GM12878 (cell line): ENCODE measurements at regions not wholly inside any gene's neighbourhood (a gene's known extent, or its start where the extent isn't known, plus 50 kb on each side); places are given as distances from the start of the nearest gene placed in this dataset.

Experiments
- ATAC-seq: fragments of 200-7000 bp; cut with Tn5 transposase; 3 replicates; pipeline ENCODE4 v1.9.1; 2020; ENCODE audit warnings: mild to moderate bottlenecking, moderate library complexity
- BruUV-seq: library from RNA; stranded (reverse); fragments of 400-500 nt; replicated peaks from 2 replicates; lab custom pipeline; 2021; lab: Mats Ljungman, UMichigan
- CTCF ChIA-PET: fragments of 300-600 bp; sonication (Branson Sonifier 250); formaldehyde crosslinking; extraction: SDS; loops from one replicate; lab custom pipeline; 2021; ENCODE audit warnings: inconsistent platforms; lab: Yijun Ruan, JAX
- POLR2A ChIA-PET: fragments of 350-600 bp; formaldehyde crosslinking; extraction: SDS; loops from one replicate; lab custom pipeline; 2021; ENCODE audit warnings: inconsistent platforms; lab: Charles Lee
- RAD21 ChIA-PET: fragments of 300-600 bp; sonication (Branson Sonifier 250); formaldehyde crosslinking; loops from one replicate; lab custom pipeline; 2023; ENCODE audit warnings: antibody characterized with exemption; ENCODE audit not compliant: unreplicated experiment; lab: Charles Lee
- SMC1A ChIA-PET: fragments of 300-600 bp; sonication (Branson Sonifier 250); formaldehyde crosslinking; loops from one replicate; lab custom pipeline; 2023; ENCODE audit not compliant: unreplicated experiment, uncharacterized antibody; lab: Charles Lee
- DNase-seq: peaks from one replicate; pipeline ENCODE4 v3.0.0-alpha.2; 2011; ENCODE audit warnings: low read depth, low spot score
- FAIRE-seq: peaks from 3 replicates; lab custom pipeline; 2011; peaks lifted over from hg19 to GRCh38; lab: Jason Lieb, UNC
- H2AFZ ChIP-seq: 2 replicates; pipeline ENCODE4 v1.6.0; 2011; ENCODE audit warnings: low read depth, low read length, control low read depth; ENCODE audit not compliant: control insufficient read depth
- H3K27ac ChIP-seq: 2 replicates; pipeline ENCODE4 v1.5.1; 2011; ENCODE audit warnings: control low read depth; ENCODE audit not compliant: control insufficient read depth, insufficient read depth
- H3K27me3 ChIP-seq, 2 experiments: replicated peaks in 1 of 2; 2 replicates each; pipeline versions ENCODE4 v1.6.0 to v1.6.1; 2011; ENCODE audit warnings: low read length in 1 of 2; ENCODE audit not compliant: control insufficient read depth in 2 of 2, insufficient read depth in 2 of 2
- H3K36me3 ChIP-seq, 2 experiments: 2 replicates each; pipeline ENCODE4 v1.5.1; 2011; ENCODE audit warnings: low read length in 1 of 2; ENCODE audit not compliant: control insufficient read depth in 2 of 2, insufficient read depth in 2 of 2
- H3K4me1 ChIP-seq: 2 replicates; pipeline ENCODE4 v1.6.1; 2011; ENCODE audit warnings: mild to moderate bottlenecking, low read length, moderate library complexity, mixed read lengths; ENCODE audit not compliant: control insufficient read depth, insufficient read depth
- H3K4me2 ChIP-seq: 2 replicates; pipeline ENCODE4 v1.6.0; 2011; ENCODE audit warnings: control low read depth; ENCODE audit not compliant: control insufficient read depth, insufficient read depth
- H3K4me3 ChIP-seq: fragments of 200-600 bp; sonication (generic); 2 replicates; pipeline ENCODE4 v1.5.1; 2016
- H3K79me2 ChIP-seq: 2 replicates; pipeline ENCODE4 v1.6.0; 2011; ENCODE audit warnings: low read length; ENCODE audit not compliant: control insufficient read depth, insufficient read depth
- H3K9ac ChIP-seq: 2 replicates; pipeline ENCODE4 v1.8.0; 2011; ENCODE audit warnings: low read length, control low read depth, mixed read lengths; ENCODE audit not compliant: control insufficient read depth, insufficient read depth
- H3K9me3 ChIP-seq: replicated peaks from 3 replicates; pipeline ENCODE4 v1.5.1; 2011; ENCODE audit warnings: mild to moderate bottlenecking, low read length; ENCODE audit not compliant: control insufficient read depth, insufficient read depth
- H4K20me1 ChIP-seq: 2 replicates; pipeline ENCODE4 v1.6.0; 2011; ENCODE audit not compliant: control insufficient read depth, insufficient read depth
- ASH2L ChIP-seq: fragments of 300-600, 200-600 bp; sonication (generic); IDR thresholded peaks from 2 replicates; pipeline ENCODE4 v1.6.1; 2017; ENCODE audit warnings: low read depth, mild to moderate bottlenecking, borderline replicate concordance
- BACH1 ChIP-seq: fragments of 450-650 bp; IDR thresholded peaks from 2 replicates; pipeline ENCODE4 v1.6.1; 2017; ENCODE audit warnings: mild to moderate bottlenecking, borderline replicate concordance
- BMI1 ChIP-seq: fragments of 450-650 bp; IDR thresholded peaks from 2 replicates; pipeline ENCODE4 v1.6.1; 2016; ENCODE audit warnings: mild to moderate bottlenecking, moderate library complexity, borderline replicate concordance
- CHD2 ChIP-seq: IDR thresholded peaks from 2 replicates; pipeline ENCODE4 v1.6.1; 2011; ENCODE audit warnings: low read depth, low read length, improper control_type of control experiment, borderline replicate concordance
- IKZF1 ChIP-seq: fragments of 450-650 bp; conservative IDR thresholded peaks from 2 replicates; pipeline ENCODE4 v1.6.1; 2017; ENCODE audit warnings: antibody characterized with exemption, mild to moderate bottlenecking
- MYB ChIP-seq: fragments of 150-350 bp; IDR thresholded peaks from 2 replicates; pipeline ENCODE4 v1.6.1; 2014; ENCODE audit warnings: mild to moderate bottlenecking, low read depth, low read length, borderline replicate concordance
- NR2C1 ChIP-seq: fragments of 450-650 bp; IDR thresholded peaks from 2 replicates; pipeline ENCODE4 v1.6.1; 2017; ENCODE audit warnings: antibody characterized with exemption, mild to moderate bottlenecking, moderate library complexity
- NR2F1 ChIP-seq: fragments of 450-650 bp; conservative IDR thresholded peaks from 2 replicates; pipeline ENCODE4 v1.6.1; 2017; ENCODE audit warnings: mild to moderate bottlenecking
- PAX8 ChIP-seq: fragments of 450-650 bp; IDR thresholded peaks from 2 replicates; pipeline ENCODE4 v1.6.1; 2017; ENCODE audit warnings: mild to moderate bottlenecking, moderate library complexity
- TARDBP ChIP-seq: IDR thresholded peaks from 2 replicates; pipeline ENCODE4 v1.6.1; 2016; ENCODE audit warnings: borderline replicate concordance
- ZBTB11 ChIP-seq: fragments of 450-650 bp; formaldehyde crosslinking; IDR thresholded peaks from 2 replicates; pipeline ENCODE4 v1.5.0; 2022; ENCODE audit warnings: mild to moderate bottlenecking, missing genetic modification characterization
- ZNF622 ChIP-seq: fragments of 450-650 bp; IDR thresholded peaks from 2 replicates; pipeline ENCODE4 v1.6.1; 2017; ENCODE audit warnings: mild to moderate bottlenecking, inconsistent platforms
- in situ Hi-C: fragments of 300-500 bp; cut with MboI; formaldehyde crosslinking; loops from 9 replicates; pipeline ENCODE4 v1.14.3; 2018; ENCODE audit warnings: mixed read lengths
- intact Hi-C: fragments of 100-400 bp; cut with micrococcal nuclease; formaldehyde crosslinking; loops from one replicate; pipeline ENCODE4 v1.14.2; 2022; ENCODE audit not compliant: unreplicated experiment
- TF ChIP-seq, protein P1 (sequence below): fragments of 450-650 bp; IDR thresholded peaks from 2 replicates; pipeline ENCODE4 v1.6.1; 2017; ENCODE audit warnings: low read depth, mild to moderate bottlenecking, moderate library complexity
- TF ChIP-seq, protein P2 (sequence below): IDR thresholded peaks from 2 replicates; pipeline ENCODE4 v1.6.1; 2011; ENCODE audit warnings: mild to moderate bottlenecking, low read depth, low read length, moderate library complexity; ENCODE audit not compliant: insufficient replicate concordance
- TF ChIP-seq, protein P3 (sequence below): IDR thresholded peaks from 2 replicates; pipeline ENCODE4 v1.6.1; 2011; ENCODE audit warnings: borderline replicate concordance, low read depth, mild to moderate bottlenecking, moderate library complexity, mixed read lengths, low read length; ENCODE audit not compliant: insufficient read depth; ENCODE audit errors: extremely low read length

- H3K9ac ChIP-seq: no peak overlapping the region
- no peak overlapping the region for H2AFZ ChIP-seq
- RAD21 ChIA-PET: interaction anchor here (2.5 kb wide), 1 partner anchor 123 kb away, joined by 10 read pairs; the partner anchor contains the start of gene IVNS1ABP
- DNase-seq (no peak), FAIRE-seq (no peak), ATAC-seq (no peak)
- H3K27me3 ChIP-seq: no peaks in the 10 kb centered on the region
- H3K9me3 ChIP-seq: no peaks in the 10 kb centered on the region
- SMC1A ChIA-PET: interaction anchor here (1.0 to 1.5 kb wide), 3 partner anchors 101 to 155 kb away, joined by 3 to 5 read pairs (median 3); no protein-coding TSS in a partner anchor
- H3K36me3 ChIP-seq: no peaks in the 10 kb centered on the region
- POLR2A ChIA-PET: interaction anchor here (0.6 kb wide), 2 partner anchors 121 to 488 kb away, joined by 3 read pairs; no protein-coding TSS in a partner anchor
- H3K27ac ChIP-seq: no peak overlapping the region
- no TSS peak for BruUV-seq
- H3K4me1 ChIP-seq: no peaks in the 10 kb centered on the region
- CTCF ChIA-PET: no interaction called here
- TF ChIP-seq NR2C1: no peak
- TF ChIP-seq CHD2: no peak
- no peak for TF ChIP-seq MYB
- no peak for TF ChIP-seq IKZF1
- TF ChIP-seq ASH2L: no peak
- TF ChIP-seq NR2F1: no peak
- no peak for TF ChIP-seq TARDBP
- TF ChIP-seq PAX8: no peak
- TF ChIP-seq, protein P1, sequence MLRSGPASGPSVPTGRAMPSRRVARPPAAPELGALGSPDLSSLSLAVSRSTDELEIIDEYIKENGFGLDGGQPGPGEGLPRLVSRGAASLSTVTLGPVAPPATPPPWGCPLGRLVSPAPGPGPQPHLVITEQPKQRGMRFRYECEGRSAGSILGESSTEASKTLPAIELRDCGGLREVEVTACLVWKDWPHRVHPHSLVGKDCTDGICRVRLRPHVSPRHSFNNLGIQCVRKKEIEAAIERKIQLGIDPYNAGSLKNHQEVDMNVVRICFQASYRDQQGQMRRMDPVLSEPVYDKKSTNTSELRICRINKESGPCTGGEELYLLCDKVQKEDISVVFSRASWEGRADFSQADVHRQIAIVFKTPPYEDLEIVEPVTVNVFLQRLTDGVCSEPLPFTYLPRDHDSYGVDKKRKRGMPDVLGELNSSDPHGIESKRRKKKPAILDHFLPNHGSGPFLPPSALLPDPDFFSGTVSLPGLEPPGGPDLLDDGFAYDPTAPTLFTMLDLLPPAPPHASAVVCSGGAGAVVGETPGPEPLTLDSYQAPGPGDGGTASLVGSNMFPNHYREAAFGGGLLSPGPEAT: no peak
- no peak for TF ChIP-seq ZBTB11 (CRISPR knock-in tag)
- TF ChIP-seq, protein P2, sequence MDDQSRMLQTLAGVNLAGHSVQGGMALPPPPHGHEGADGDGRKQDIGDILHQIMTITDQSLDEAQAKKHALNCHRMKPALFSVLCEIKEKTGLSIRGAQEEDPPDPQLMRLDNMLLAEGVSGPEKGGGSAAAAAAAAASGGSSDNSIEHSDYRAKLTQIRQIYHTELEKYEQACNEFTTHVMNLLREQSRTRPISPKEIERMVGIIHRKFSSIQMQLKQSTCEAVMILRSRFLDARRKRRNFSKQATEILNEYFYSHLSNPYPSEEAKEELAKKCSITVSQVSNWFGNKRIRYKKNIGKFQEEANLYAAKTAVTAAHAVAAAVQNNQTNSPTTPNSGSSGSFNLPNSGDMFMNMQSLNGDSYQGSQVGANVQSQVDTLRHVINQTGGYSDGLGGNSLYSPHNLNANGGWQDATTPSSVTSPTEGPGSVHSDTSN: no peak
- TF ChIP-seq, protein P3, sequence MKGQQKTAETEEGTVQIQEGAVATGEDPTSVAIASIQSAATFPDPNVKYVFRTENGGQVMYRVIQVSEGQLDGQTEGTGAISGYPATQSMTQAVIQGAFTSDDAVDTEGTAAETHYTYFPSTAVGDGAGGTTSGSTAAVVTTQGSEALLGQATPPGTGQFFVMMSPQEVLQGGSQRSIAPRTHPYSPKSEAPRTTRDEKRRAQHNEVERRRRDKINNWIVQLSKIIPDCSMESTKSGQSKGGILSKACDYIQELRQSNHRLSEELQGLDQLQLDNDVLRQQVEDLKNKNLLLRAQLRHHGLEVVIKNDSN: no peak
- TF ChIP-seq BACH1: no peak
- TF ChIP-seq BMI1: no peak
- no peak for TF ChIP-seq ZNF622
- no peak overlapping the region for H3K4me3 ChIP-seq
- H3K4me2 ChIP-seq: no peak overlapping the region
- intact Hi-C loops (no loop called here), in situ Hi-C loops (no loop called here)
- H4K20me1 ChIP-seq: no peaks in the 10 kb centered on the region
- H3K79me2 ChIP-seq: no peaks in the 10 kb centered on the region
Measured at GRCh38 chr1:185440877-185441276, 123.8 kb upstream of the IVNS1ABP start.
